HFF-Myc (cell line): ENCODE measurements at regions not wholly inside any gene's neighbourhood (a gene's known extent, or its start where the extent isn't known, plus 50 kb on each side); places are given as distances from the start of the nearest gene placed in this dataset.

Experiments
- DNase-seq: peaks from one replicate; pipeline ENCODE4 v3.0.0-alpha.2; 2011; ENCODE audit warnings: low read depth; ENCODE audit errors: extremely low read depth
- H3K4me3 ChIP-seq: replicated peaks from 2 replicates; pipeline ENCODE4 v1.5.1; 2011; ENCODE audit warnings: low read depth, mild to moderate bottlenecking, control low read depth, low read length
- TF ChIP-seq, protein P1 (sequence below): IDR thresholded peaks from 2 replicates; pipeline ENCODE4 v1.5.1; 2012; ENCODE audit warnings: mild to moderate bottlenecking, low read depth, low read length, control low read depth; ENCODE audit errors: missing control alignments

- TF ChIP-seq, protein P1, sequence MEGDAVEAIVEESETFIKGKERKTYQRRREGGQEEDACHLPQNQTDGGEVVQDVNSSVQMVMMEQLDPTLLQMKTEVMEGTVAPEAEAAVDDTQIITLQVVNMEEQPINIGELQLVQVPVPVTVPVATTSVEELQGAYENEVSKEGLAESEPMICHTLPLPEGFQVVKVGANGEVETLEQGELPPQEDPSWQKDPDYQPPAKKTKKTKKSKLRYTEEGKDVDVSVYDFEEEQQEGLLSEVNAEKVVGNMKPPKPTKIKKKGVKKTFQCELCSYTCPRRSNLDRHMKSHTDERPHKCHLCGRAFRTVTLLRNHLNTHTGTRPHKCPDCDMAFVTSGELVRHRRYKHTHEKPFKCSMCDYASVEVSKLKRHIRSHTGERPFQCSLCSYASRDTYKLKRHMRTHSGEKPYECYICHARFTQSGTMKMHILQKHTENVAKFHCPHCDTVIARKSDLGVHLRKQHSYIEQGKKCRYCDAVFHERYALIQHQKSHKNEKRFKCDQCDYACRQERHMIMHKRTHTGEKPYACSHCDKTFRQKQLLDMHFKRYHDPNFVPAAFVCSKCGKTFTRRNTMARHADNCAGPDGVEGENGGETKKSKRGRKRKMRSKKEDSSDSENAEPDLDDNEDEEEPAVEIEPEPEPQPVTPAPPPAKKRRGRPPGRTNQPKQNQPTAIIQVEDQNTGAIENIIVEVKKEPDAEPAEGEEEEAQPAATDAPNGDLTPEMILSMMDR: no peak
- no peak overlapping the region for H3K4me3 ChIP-seq
- no peak for DNase-seq
These were observed 89.8 kb upstream of the IGSF10 start for GRCh38 chr3:151550642-151551041.

DNA sequence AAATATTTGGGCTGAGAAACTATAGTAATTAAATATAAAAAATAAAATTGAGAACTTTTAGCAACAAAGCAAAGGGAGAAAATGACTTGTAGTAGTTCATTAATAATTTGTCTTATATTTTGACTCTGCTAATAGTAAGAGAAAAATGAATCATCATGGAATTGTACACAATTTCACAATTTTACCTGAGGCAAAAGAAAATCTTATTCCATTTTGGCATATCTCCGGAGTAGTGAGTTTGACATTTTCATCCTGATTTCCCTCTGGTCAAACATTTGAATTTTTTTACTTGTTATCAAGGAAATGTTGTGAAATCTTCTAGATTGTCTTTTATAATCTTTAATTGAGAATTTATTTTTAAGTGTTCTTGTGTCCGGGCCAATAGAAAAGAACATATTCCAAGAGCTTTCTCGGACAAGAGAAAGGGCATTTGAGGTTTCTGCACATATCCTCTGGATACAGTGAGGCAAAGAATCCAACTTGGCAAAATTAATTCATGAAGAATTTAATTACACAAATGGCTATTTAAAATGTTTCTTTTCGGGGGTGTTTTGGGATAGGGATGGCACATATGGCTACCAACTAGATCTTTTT, 89.3 kb upstream of the IGSF10 start:
- TF ChIP-seq, protein P1: no peak
- H3K4me3 ChIP-seq: no peak overlapping the region
- no peak for DNase-seq

DNA sequence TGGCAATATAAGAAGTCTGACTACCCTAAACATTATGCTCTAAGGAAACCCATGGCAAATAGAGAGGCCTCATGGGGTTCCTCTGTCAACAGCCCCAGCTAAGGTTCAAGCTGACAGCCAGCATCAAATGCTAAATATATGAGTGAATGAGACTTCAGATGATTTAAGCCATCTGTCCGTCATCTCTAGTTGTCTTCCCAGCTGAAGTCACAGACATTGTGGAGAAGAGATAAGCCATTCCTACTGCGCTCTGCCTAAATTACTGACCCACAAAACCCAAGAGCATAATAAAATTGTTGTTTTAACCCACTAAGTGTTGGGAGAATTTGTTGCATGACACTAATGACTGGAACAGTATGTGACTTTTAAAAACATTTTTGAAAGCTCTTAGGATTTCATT, 87.3 kb upstream of the IGSF10 start:
- H3K4me3 ChIP-seq: no peak overlapping the region
- no peak for DNase-seq
- TF ChIP-seq, protein P1: no peak

GRCh38 chr3:151544164-151544548, 83.3 kb upstream of the IGSF10 start:
- TF ChIP-seq, protein P1: no peak
- no peak overlapping the region for H3K4me3 ChIP-seq
- DNase-seq: no peak

DNA sequence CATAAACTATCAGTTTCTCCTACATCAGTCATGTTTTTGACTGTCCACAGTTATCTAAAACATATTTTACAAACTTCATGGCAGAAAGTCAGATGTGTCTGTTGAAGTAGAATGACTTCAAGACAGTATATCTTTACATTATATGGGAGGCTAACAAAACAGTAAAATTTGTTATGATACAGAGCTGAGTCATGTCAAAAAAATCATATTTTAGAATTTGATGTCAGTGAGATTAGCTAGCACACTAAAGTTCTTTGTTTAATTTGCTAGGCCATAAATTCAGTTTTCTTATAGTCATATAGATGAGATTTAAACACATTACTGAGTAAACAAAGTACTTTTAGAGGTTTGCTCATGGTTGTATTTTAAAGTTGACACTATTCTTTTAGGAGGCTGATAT, 80.3 kb upstream of the IGSF10 start:
- no peak overlapping the region for H3K4me3 ChIP-seq
- TF ChIP-seq, protein P1: no peak
- DNase-seq: no peak

DNA sequence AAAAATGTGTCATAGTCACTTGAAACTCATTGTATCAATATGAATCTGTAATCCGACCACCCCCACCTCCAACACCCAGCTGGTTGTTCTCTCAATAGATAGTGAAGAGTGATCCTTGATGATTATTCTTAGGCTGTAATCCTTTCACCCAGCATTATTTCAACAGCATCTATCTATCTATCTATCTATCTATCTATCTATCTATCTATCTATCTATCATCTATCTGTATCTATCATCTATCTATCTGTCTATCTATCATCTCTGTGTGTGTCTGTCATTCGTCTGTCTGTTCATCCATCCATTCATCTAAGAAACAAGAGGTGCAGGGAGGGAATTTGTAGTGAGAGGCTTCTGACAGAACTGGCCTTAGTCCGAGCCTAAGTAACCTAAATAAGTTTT, 78.7 kb upstream of the IGSF10 start:
- H3K4me3 ChIP-seq: no peak overlapping the region
- TF ChIP-seq, protein P1: no peak
- DNase-seq: no peak
